ENCODE measurements at regions not wholly inside any gene's neighbourhood (a gene's known extent, or its start where the extent isn't known, plus 50 kb on each side); places are given as distances from the start of the nearest gene placed in this dataset.

- TF ChIP-seq CTCF (IDR thresholded peaks at IDR 0.05; ENCODE audit: extremely low read depth in 1 of 2, insufficient read depth in 1 of 2, low read depth in 1 of 2, low read length in 2 of 2) (no peak), EZH2 (IDR thresholded peaks at IDR 0.05; ENCODE audit: borderline replicate concordance, low read depth, low read length, severe bottlenecking) (no peak), POLR2AphosphoS5 (IDR thresholded peaks at IDR 0.05; ENCODE audit: insufficient read depth, low read depth, low read length) (no peak), MAX (IDR thresholded peaks at IDR 0.05; ENCODE audit: insufficient read depth, insufficient read length) (no peak), POLR2A (IDR thresholded peaks at IDR 0.05; ENCODE audit: low read depth, low read length) (no peak), JUN (IDR thresholded peaks at IDR 0.05; ENCODE audit: borderline replicate concordance, insufficient read depth, insufficient read length, low read depth) (no peak), MYC (IDR thresholded peaks at IDR 0.05; ENCODE audit: low read depth, low read length) (no peak), GATA2 (IDR thresholded peaks at IDR 0.05; ENCODE audit: insufficient read depth, insufficient read length, low read depth, low read length) (no peak)
Observed at GRCh38 chr3:5774337-5774736, 586.8 kb downstream of the EDEM1 start.

All from endothelial cell of umbilical vein (primary cell).